ENCODE measurements at regions not wholly inside any gene's neighbourhood (a gene's known extent, or its start where the extent isn't known, plus 50 kb on each side); places are given as distances from the start of the nearest gene placed in this dataset.

DNA sequence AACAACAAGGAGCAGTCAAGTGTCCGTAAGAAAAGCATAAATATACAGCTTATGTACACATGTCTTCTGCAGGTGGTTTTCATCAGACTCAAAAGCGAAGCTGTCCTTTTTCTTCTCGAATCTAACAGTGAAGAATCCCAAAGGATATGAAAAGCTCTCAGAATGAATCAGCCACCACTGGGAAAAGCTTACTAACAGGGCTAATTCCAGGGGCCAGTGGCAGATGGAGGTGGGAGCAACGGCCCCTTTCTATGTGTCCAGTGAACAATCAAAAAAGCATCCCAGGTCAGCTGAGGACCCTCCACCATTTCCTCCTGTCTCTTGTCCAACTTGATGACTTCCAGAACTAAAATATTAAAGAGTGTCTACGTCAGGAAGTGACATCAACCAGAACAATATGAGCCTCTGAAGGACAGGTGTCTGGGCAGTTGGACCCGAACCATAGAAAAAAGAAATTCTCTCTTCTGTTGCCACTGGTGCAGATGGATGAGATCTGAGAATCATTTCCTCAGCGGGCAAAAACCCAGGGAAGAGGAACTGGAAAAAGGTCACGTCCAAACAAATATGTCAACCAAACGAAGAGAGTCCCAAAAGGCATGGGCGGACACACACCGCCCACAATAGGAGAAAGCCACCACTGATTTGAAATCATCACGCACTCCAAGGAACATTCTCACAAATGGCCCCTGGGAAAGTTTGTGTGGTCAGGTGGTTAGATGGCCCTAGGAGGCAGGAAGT, 70.4 kb upstream of the TIAM1 start:
- no peak for TF ChIP-seq TOX (CRISPR knock-in tag; IDR thresholded peaks at IDR 0.05; ENCODE audit: borderline replicate concordance)
- TF ChIP-seq, protein P1, sequence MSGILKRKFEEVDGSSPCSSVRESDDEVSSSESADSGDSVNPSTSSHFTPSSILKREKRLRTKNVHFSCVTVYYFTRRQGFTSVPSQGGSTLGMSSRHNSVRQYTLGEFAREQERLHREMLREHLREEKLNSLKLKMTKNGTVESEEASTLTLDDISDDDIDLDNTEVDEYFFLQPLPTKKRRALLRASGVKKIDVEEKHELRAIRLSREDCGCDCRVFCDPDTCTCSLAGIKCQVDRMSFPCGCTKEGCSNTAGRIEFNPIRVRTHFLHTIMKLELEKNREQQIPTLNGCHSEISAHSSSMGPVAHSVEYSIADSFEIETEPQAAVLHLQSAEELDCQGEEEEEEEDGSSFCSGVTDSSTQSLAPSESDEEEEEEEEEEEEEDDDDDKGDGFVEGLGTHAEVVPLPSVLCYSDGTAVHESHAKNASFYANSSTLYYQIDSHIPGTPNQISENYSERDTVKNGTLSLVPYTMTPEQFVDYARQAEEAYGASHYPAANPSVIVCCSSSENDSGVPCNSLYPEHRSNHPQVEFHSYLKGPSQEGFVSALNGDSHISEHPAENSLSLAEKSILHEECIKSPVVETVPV (CRISPR knock-in tag; IDR thresholded peaks at IDR 0.05), result no peak
- TF ChIP-seq RARB (CRISPR knock-in tag; IDR thresholded peaks at IDR 0.05), result no peak
- TF ChIP-seq BACH2 (CRISPR knock-in tag; IDR thresholded peaks at IDR 0.05; ENCODE audit: borderline replicate concordance), result no peak
- TF ChIP-seq SNAI2 (CRISPR knock-in tag; IDR thresholded peaks at IDR 0.05), result no peak
- TF ChIP-seq, protein P2, sequence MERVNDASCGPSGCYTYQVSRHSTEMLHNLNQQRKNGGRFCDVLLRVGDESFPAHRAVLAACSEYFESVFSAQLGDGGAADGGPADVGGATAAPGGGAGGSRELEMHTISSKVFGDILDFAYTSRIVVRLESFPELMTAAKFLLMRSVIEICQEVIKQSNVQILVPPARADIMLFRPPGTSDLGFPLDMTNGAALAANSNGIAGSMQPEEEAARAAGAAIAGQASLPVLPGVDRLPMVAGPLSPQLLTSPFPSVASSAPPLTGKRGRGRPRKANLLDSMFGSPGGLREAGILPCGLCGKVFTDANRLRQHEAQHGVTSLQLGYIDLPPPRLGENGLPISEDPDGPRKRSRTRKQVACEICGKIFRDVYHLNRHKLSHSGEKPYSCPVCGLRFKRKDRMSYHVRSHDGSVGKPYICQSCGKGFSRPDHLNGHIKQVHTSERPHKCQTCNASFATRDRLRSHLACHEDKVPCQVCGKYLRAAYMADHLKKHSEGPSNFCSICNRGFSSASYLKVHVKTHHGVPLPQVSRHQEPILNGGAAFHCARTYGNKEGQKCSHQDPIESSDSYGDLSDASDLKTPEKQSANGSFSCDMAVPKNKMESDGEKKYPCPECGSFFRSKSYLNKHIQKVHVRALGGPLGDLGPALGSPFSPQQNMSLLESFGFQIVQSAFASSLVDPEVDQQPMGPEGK (CRISPR knock-in tag; IDR thresholded peaks at IDR 0.05; ENCODE audit: borderline replicate concordance), result no peak
- TF ChIP-seq ZNF70 (CRISPR knock-in tag; IDR thresholded peaks at IDR 0.05), result no peak
- no peak for TF ChIP-seq ZFP3 (CRISPR knock-in tag; IDR thresholded peaks at IDR 0.05)
- TF ChIP-seq, protein P3, sequence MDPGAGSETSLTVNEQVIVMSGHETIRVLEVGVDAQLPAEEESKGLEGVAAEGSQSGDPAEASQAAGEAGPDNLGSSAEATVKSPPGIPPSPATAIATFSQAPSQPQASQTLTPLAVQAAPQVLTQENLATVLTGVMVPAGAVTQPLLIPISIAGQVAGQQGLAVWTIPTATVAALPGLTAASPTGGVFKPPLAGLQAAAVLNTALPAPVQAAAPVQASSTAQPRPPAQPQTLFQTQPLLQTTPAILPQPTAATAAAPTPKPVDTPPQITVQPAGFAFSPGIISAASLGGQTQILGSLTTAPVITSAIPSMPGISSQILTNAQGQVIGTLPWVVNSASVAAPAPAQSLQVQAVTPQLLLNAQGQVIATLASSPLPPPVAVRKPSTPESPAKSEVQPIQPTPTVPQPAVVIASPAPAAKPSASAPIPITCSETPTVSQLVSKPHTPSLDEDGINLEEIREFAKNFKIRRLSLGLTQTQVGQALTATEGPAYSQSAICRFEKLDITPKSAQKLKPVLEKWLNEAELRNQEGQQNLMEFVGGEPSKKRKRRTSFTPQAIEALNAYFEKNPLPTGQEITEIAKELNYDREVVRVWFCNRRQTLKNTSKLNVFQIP (CRISPR knock-in tag; IDR thresholded peaks at IDR 0.05; ENCODE audit: borderline replicate concordance, low read depth), result no peak
- TF ChIP-seq ZFP30 (CRISPR knock-in tag; IDR thresholded peaks at IDR 0.05), result no peak
- TF ChIP-seq ZC3H10 (CRISPR knock-in tag; IDR thresholded peaks at IDR 0.05), result no peak
- TF ChIP-seq TCF4 (CRISPR knock-in tag; IDR thresholded peaks at IDR 0.05; ENCODE audit: borderline replicate concordance), result no peak

Data from SK-N-SH treated with all-trans-retinoic acid at 6 μM for 48 hours (cell line).